ENCODE measurements at regions not wholly inside any gene's neighbourhood (a gene's known extent, or its start where the extent isn't known, plus 50 kb on each side); places are given as distances from the start of the nearest gene placed in this dataset.

DNA sequence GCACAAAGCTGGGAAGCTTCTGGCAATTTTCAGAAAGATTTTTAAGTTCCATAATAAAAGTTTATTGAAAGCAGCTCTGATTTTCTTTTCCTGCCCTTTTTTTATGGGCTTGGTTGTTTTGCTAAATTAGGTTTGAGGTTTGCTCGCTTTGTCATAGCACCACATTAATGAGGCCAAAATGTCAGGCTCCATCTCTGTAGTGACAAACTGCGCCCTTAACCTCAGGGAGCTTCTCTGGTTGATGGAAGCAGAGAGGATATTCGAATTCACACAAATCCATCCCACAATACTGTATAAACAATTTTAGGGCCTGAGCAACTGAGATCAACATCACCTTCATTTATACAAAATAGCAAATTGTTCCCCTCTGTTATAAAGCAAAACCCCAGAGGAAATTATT, 342.6 kb upstream of the TMPO start:
- TF ChIP-seq POLR2A (IDR thresholded peaks at IDR 0.05) (no peak), CTCF (IDR thresholded peaks at IDR 0.05) (no peak)

Data from adrenal gland (tissue), 5 donors.